ENCODE measurements at regions not wholly inside any gene's neighbourhood (a gene's known extent, or its start where the extent isn't known, plus 50 kb on each side); places are given as distances from the start of the nearest gene placed in this dataset.

DNA sequence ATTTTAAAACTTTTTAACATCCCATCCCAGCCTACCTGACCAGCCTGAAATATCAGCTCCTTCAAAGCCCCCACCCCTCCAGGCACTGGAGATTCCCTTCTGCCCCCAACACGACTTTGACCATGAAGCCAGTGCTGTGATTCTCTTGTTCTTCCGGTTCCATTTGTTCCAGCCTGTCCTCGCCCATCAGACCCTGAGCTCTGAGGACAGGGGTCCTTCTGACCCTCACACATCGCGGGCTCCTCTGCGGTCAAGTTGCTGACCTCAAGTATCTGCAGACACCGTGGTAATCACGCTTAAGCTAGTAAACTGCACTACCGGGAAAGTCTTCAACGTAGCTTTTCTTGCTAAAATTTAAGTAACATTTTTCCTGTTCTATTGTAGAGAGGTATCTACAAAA, 282.2 kb upstream of the SALL3 start:
- TF ChIP-seq FOXP2 (optimal IDR thresholded peaks at IDR 0.05; ENCODE audit: borderline replicate concordance, extremely low read depth, extremely low read length, insufficient read depth) (no peak), TAF1 (IDR thresholded peaks at IDR 0.05; ENCODE audit: borderline replicate concordance, insufficient read depth, low read length) (no peak), POLR2AphosphoS5 (IDR thresholded peaks at IDR 0.05; ENCODE audit: low read depth, low read length) (no peak), SIN3A (IDR thresholded peaks at IDR 0.05; ENCODE audit: borderline replicate concordance, insufficient read depth, low read length) (no peak)
- TF ChIP-seq, protein P1, sequence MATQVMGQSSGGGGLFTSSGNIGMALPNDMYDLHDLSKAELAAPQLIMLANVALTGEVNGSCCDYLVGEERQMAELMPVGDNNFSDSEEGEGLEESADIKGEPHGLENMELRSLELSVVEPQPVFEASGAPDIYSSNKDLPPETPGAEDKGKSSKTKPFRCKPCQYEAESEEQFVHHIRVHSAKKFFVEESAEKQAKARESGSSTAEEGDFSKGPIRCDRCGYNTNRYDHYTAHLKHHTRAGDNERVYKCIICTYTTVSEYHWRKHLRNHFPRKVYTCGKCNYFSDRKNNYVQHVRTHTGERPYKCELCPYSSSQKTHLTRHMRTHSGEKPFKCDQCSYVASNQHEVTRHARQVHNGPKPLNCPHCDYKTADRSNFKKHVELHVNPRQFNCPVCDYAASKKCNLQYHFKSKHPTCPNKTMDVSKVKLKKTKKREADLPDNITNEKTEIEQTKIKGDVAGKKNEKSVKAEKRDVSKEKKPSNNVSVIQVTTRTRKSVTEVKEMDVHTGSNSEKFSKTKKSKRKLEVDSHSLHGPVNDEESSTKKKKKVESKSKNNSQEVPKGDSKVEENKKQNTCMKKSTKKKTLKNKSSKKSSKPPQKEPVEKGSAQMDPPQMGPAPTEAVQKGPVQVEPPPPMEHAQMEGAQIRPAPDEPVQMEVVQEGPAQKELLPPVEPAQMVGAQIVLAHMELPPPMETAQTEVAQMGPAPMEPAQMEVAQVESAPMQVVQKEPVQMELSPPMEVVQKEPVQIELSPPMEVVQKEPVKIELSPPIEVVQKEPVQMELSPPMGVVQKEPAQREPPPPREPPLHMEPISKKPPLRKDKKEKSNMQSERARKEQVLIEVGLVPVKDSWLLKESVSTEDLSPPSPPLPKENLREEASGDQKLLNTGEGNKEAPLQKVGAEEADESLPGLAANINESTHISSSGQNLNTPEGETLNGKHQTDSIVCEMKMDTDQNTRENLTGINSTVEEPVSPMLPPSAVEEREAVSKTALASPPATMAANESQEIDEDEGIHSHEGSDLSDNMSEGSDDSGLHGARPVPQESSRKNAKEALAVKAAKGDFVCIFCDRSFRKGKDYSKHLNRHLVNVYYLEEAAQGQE (IDR thresholded peaks at IDR 0.05; ENCODE audit: insufficient read depth in 1 of 2, low read depth in 2 of 2, low read length in 2 of 2), result no peak

DNA sequence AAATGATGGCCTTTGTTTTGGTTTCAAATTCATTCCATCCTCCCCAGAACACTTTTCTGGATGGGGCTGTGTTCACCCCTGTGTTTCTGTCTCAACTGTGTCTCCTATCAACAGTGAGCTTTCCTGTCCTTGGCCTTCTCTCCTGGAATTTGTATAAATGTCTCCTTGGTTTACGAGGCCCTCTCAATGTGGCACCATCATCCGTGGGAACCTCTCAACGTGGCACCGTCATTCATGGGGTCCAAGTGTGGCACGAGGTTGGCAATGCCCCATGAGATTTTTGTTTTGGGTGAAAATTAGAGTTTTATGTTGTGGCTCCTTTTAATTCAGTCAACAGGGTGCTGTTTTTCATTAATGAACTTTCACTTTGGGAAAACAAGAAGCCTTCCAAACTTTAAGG, 280.7 kb upstream of the SALL3 start:
- TF ChIP-seq SIN3A (IDR thresholded peaks at IDR 0.05; ENCODE audit: borderline replicate concordance, insufficient read depth, low read length) (no peak), POLR2AphosphoS5 (IDR thresholded peaks at IDR 0.05; ENCODE audit: low read depth, low read length) (no peak)
- TF ChIP-seq, protein P1 (IDR thresholded peaks at IDR 0.05; ENCODE audit: insufficient read depth in 1 of 2, low read depth in 2 of 2, low read length in 2 of 2), result no peak

DNA sequence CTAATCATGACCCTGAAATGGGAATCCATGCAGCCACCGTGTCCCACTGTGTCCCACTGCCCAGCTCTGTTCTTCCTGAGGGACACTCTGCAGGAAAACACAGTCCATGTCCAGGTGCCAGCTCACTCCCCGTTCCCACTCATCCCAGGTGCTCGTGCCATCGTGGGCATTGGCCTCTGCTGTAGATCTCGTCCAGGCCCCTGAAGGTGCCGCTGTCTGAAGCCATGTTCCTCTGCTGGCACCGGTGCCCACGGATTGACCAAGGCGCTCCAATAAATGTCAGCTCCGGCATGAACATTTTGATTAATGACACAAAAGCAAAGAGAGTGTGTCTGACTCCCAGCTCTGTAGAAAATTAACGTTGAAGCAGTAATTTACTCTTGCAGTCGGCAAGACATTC, 280.1 kb upstream of the SALL3 start:
- TF ChIP-seq, protein P1 (IDR thresholded peaks at IDR 0.05; ENCODE audit: insufficient read depth in 1 of 2, low read depth in 2 of 2, low read length in 2 of 2), result no peak
- TF ChIP-seq FOXP2 (optimal IDR thresholded peaks at IDR 0.05; ENCODE audit: borderline replicate concordance, extremely low read depth, extremely low read length, insufficient read depth) (no peak), POLR2AphosphoS5 (IDR thresholded peaks at IDR 0.05; ENCODE audit: low read depth, low read length) (no peak), SIN3A (IDR thresholded peaks at IDR 0.05; ENCODE audit: borderline replicate concordance, insufficient read depth, low read length) (no peak), TAF1 (IDR thresholded peaks at IDR 0.05; ENCODE audit: borderline replicate concordance, insufficient read depth, low read length) (no peak)

DNA sequence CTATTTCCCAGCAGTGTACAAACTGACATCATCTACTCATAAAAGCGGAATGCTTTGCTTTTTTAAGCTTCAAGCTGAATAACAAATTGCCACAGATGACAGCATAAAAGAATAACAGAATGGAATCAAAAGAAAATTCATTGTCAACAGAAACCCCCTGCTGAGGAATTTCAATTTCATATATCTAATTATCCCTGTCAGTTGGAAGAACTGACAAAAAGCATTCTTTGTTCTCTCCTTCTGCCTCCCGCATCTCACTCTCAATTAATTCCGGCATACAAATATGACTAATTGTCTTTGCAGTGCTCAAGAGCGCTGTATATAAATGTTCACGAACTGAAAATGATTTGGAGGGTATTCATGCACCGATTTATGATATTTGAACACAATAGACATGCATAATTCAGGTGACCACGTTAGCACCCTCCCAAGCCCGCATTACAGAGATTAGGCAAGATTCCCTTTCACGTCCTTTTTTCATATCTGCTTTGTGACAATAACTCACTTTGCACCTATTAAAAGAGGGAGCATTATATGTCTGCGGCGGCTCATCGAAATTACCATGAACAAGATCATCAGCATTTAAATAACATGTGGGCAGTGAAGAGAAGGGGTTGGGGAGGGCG, 277.7 kb upstream of the SALL3 start:
- TF ChIP-seq FOXP2 (optimal IDR thresholded peaks at IDR 0.05; ENCODE audit: borderline replicate concordance, extremely low read depth, extremely low read length, insufficient read depth) (no peak), SIN3A (IDR thresholded peaks at IDR 0.05; ENCODE audit: borderline replicate concordance, insufficient read depth, low read length) (no peak), TAF1 (IDR thresholded peaks at IDR 0.05; ENCODE audit: borderline replicate concordance, insufficient read depth, low read length) (no peak), POLR2AphosphoS5 (IDR thresholded peaks at IDR 0.05; ENCODE audit: low read depth, low read length) (no peak)
- TF ChIP-seq, protein P1 (IDR thresholded peaks at IDR 0.05; ENCODE audit: insufficient read depth in 1 of 2, low read depth in 2 of 2, low read length in 2 of 2), result no peak

DNA sequence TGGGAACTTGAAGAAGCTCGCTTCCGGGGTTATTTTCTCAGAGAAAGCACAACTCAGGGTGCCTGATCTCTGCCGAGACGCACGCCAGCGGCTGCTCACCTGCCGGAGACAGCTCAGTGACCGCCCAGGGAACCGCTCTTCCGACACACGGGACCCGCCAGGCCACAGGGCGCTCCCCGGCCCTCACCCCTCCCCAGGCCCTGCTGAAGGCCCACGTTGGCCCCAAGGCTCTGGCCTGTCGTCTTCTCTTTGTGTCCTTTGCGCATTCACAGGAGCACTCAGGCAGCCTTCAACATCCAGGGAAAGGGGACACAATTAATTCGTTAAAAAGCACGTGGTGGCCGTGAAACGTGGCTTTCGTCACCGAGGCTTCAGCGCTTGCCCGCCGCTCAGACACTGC, 276.3 kb upstream of the SALL3 start:
- no peak for TF ChIP-seq FOXP2 (optimal IDR thresholded peaks at IDR 0.05; ENCODE audit: borderline replicate concordance, extremely low read depth, extremely low read length, insufficient read depth)
- no peak for TF ChIP-seq POLR2AphosphoS5 (IDR thresholded peaks at IDR 0.05; ENCODE audit: low read depth, low read length)
- TF ChIP-seq SIN3A (IDR thresholded peaks at IDR 0.05; ENCODE audit: borderline replicate concordance, insufficient read depth, low read length), result no peak
- TF ChIP-seq TAF1 (IDR thresholded peaks at IDR 0.05; ENCODE audit: borderline replicate concordance, insufficient read depth, low read length), result no peak
- TF ChIP-seq, protein P1 (IDR thresholded peaks at IDR 0.05; ENCODE audit: insufficient read depth in 1 of 2, low read depth in 2 of 2, low read length in 2 of 2), result no peak
